ENCODE measurements at regions not wholly inside any gene's neighbourhood (a gene's known extent, or its start where the extent isn't known, plus 50 kb on each side); places are given as distances from the start of the nearest gene placed in this dataset.

- Histone ChIP-seq H3K36me3 (ENCODE audit: insufficient read depth, low read length) (no peaks in the 10 kb centered on the region), H3K9me3 (ENCODE audit: low read length) (no peaks in the 10 kb centered on the region), H3K4me3 (ENCODE audit: low read depth, low read length, poor library complexity, severe bottlenecking) (no peak overlapping the region), H2AFZ (ENCODE audit: low read length) (no peak overlapping the region), H3K9me2 (ENCODE audit: insufficient read depth, low read length) (no peaks in the 10 kb centered on the region), H3K79me2 (ENCODE audit: insufficient read depth, low read depth, low read length) (no peaks in the 10 kb centered on the region), H3K4me2 (ENCODE audit: low read length) (no peak overlapping the region), H4K20me1 (ENCODE audit: insufficient read depth, low read length) (no peaks in the 10 kb centered on the region), H3K4me1 (ENCODE audit: insufficient read depth, low read length, poor library complexity, severe bottlenecking) (no peaks in the 10 kb centered on the region), H3K27ac (ENCODE audit: low read depth, low read length, poor library complexity, severe bottlenecking) (no peak overlapping the region)
- CTCF ChIA-PET (ENCODE audit: unreplicated experiment), result no interaction called here
- intact Hi-C loops (cut with micrococcal nuclease; ENCODE audit: unreplicated experiment), result no loop called here
- POLR2A ChIA-PET, result no interaction called here
- DNase-seq (ENCODE audit: low spot score), result no peak
- TF ChIP-seq CTCF (conservative IDR thresholded peaks at IDR 0.05; ENCODE audit: low read length) (no peak), EZH2phosphoT487 (IDR thresholded peaks at IDR 0.05; ENCODE audit: borderline replicate concordance, low read depth, low read length) (no peak)
- no TSS peak for BruUV-seq (replicated peaks)
These were observed 473.9 kb downstream of the MFSD1 start for GRCh38 chr3:159275741-159276140.

- Histone ChIP-seq H3K9me3 (ENCODE audit: low read length) (no peaks in the 10 kb centered on the region), H2AFZ (ENCODE audit: low read length) (no peak overlapping the region), H3K4me1 (ENCODE audit: insufficient read depth, low read length, poor library complexity, severe bottlenecking) (no peaks in the 10 kb centered on the region), H3K9me2 (ENCODE audit: insufficient read depth, low read length) (no peaks in the 10 kb centered on the region), H4K20me1 (ENCODE audit: insufficient read depth, low read length) (no peaks in the 10 kb centered on the region), H3K36me3 (ENCODE audit: insufficient read depth, low read length) (no peaks in the 10 kb centered on the region), H3K4me2 (ENCODE audit: low read length) (no peak overlapping the region), H3K79me2 (ENCODE audit: insufficient read depth, low read depth, low read length) (no peaks in the 10 kb centered on the region), H3K4me3 (ENCODE audit: low read depth, low read length, poor library complexity, severe bottlenecking) (no peak overlapping the region), H3K27ac (ENCODE audit: low read depth, low read length, poor library complexity, severe bottlenecking) (no peak overlapping the region)
- no peak for DNase-seq (ENCODE audit: low spot score)
- BruUV-seq (replicated peaks), result no TSS peak
- CTCF ChIA-PET (ENCODE audit: unreplicated experiment), result no interaction called here
- POLR2A ChIA-PET, result interaction anchor here (0.5 kb wide), 1 partner anchor 691 kb away, joined by 5 read pairs; no protein-coding TSS in a partner anchor
- intact Hi-C loops (cut with micrococcal nuclease; ENCODE audit: unreplicated experiment), result no loop called here
- TF ChIP-seq EZH2phosphoT487 (IDR thresholded peaks at IDR 0.05; ENCODE audit: borderline replicate concordance, low read depth, low read length) (no peak), CTCF (conservative IDR thresholded peaks at IDR 0.05; ENCODE audit: low read length) (no peak)
These were observed 476.0 kb downstream of the MFSD1 start for GRCh38 chr3:159277814-159278213.

GRCh38 chr3:159280386-159281191 is 478.7 kb downstream of the MFSD1 start:
- Histone ChIP-seq H3K79me2 (ENCODE audit: insufficient read depth, low read depth, low read length) (no peaks in the 10 kb centered on the region), H3K9me2 (ENCODE audit: insufficient read depth, low read length) (no peaks in the 10 kb centered on the region), H3K9me3 (ENCODE audit: low read length) (no peaks in the 10 kb centered on the region), H3K4me2 (ENCODE audit: low read length) (no peak overlapping the region), H3K4me1 (ENCODE audit: insufficient read depth, low read length, poor library complexity, severe bottlenecking) (no peaks in the 10 kb centered on the region), H4K20me1 (ENCODE audit: insufficient read depth, low read length) (no peaks in the 10 kb centered on the region), H3K4me3 (ENCODE audit: low read depth, low read length, poor library complexity, severe bottlenecking) (no peak overlapping the region), H3K27ac (ENCODE audit: low read depth, low read length, poor library complexity, severe bottlenecking) (no peak overlapping the region), H2AFZ (ENCODE audit: low read length) (no peak overlapping the region), H3K36me3 (ENCODE audit: insufficient read depth, low read length) (no peaks in the 10 kb centered on the region)
- DNase-seq (ENCODE audit: low spot score), result no peak
- intact Hi-C loops (cut with micrococcal nuclease; ENCODE audit: unreplicated experiment), result no loop called here
- TF ChIP-seq CTCF (conservative IDR thresholded peaks at IDR 0.05; ENCODE audit: low read length), result no peak
- TF ChIP-seq EZH2phosphoT487 (IDR thresholded peaks at IDR 0.05; ENCODE audit: borderline replicate concordance, low read depth, low read length), result no peak
- BruUV-seq (replicated peaks), result no TSS peak
- CTCF ChIA-PET (ENCODE audit: unreplicated experiment), result no interaction called here
- POLR2A ChIA-PET, result interaction anchor here (0.5 kb wide), 1 partner anchor 160 kb away, joined by 3 read pairs; no protein-coding TSS in a partner anchor

All from OCI-LY7 (cell line).